ENCODE measurements at regions not wholly inside any gene's neighbourhood (a gene's known extent, or its start where the extent isn't known, plus 50 kb on each side); places are given as distances from the start of the nearest gene placed in this dataset.

GRCh38 chr4:59180161-59180560 lies 2020.0 kb upstream of the ADGRL3 start:
- no peak for TF ChIP-seq REST (IDR thresholded peaks at IDR 0.05; ENCODE audit: low read depth)
- TF ChIP-seq ZBTB7A (IDR thresholded peaks at IDR 0.05; ENCODE audit: low read depth) = no peak
- no peak for TF ChIP-seq TCF12 (IDR thresholded peaks at IDR 0.05; ENCODE audit: low read depth)
- no peak for TF ChIP-seq EP300 (IDR thresholded peaks at IDR 0.05; ENCODE audit: borderline replicate concordance)
- TF ChIP-seq YY1 (IDR thresholded peaks at IDR 0.05; ENCODE audit: low read depth) = no peak
- no peak for TF ChIP-seq NFIC (IDR thresholded peaks at IDR 0.05)
- TF ChIP-seq, protein P1, sequence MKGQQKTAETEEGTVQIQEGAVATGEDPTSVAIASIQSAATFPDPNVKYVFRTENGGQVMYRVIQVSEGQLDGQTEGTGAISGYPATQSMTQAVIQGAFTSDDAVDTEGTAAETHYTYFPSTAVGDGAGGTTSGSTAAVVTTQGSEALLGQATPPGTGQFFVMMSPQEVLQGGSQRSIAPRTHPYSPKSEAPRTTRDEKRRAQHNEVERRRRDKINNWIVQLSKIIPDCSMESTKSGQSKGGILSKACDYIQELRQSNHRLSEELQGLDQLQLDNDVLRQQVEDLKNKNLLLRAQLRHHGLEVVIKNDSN (IDR thresholded peaks at IDR 0.05) = no peak
- TF ChIP-seq TEAD4 (IDR thresholded peaks at IDR 0.05) = no peak
- TF ChIP-seq, protein P2, sequence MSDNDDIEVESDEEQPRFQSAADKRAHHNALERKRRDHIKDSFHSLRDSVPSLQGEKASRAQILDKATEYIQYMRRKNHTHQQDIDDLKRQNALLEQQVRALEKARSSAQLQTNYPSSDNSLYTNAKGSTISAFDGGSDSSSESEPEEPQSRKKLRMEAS (IDR thresholded peaks at IDR 0.05) = no peak
- no peak for TF ChIP-seq TAF1 (IDR thresholded peaks at IDR 0.05; ENCODE audit: low read depth)

GRCh38 chr4:59180969-59181368 lies 2019.2 kb upstream of the ADGRL3 start:
- TF ChIP-seq, protein P2 (IDR thresholded peaks at IDR 0.05) = no peak
- TF ChIP-seq EP300 (IDR thresholded peaks at IDR 0.05; ENCODE audit: borderline replicate concordance) = no peak
- no peak for TF ChIP-seq TEAD4 (IDR thresholded peaks at IDR 0.05)
- no peak for TF ChIP-seq YY1 (IDR thresholded peaks at IDR 0.05; ENCODE audit: low read depth)
- TF ChIP-seq REST (IDR thresholded peaks at IDR 0.05; ENCODE audit: low read depth) = no peak
- no peak for TF ChIP-seq ZBTB7A (IDR thresholded peaks at IDR 0.05; ENCODE audit: low read depth)
- TF ChIP-seq NFIC (IDR thresholded peaks at IDR 0.05) = no peak
- no peak for TF ChIP-seq CEBPB (IDR thresholded peaks at IDR 0.05)
- TF ChIP-seq CREB1 (IDR thresholded peaks at IDR 0.05; ENCODE audit: low read depth) = no peak
- no peak for TF ChIP-seq EGR1 (IDR thresholded peaks at IDR 0.05)
- TF ChIP-seq, protein P1 (IDR thresholded peaks at IDR 0.05) = no peak
- no peak for TF ChIP-seq TCF12 (IDR thresholded peaks at IDR 0.05; ENCODE audit: low read depth)
- TF ChIP-seq TAF1 (IDR thresholded peaks at IDR 0.05; ENCODE audit: low read depth) = no peak
- TF ChIP-seq FOXM1 (IDR thresholded peaks at IDR 0.05; ENCODE audit: borderline replicate concordance, low read depth) = no peak
- no peak for TF ChIP-seq RAD21 (IDR thresholded peaks at IDR 0.05; ENCODE audit: low read depth)

- no peak for TF ChIP-seq RAD21 (IDR thresholded peaks at IDR 0.05; ENCODE audit: low read depth)
- TF ChIP-seq YY1 (IDR thresholded peaks at IDR 0.05; ENCODE audit: low read depth) = no peak
- TF ChIP-seq CEBPB (IDR thresholded peaks at IDR 0.05) = no peak
Observed at GRCh38 chr4:59195839-59196238, 2004.3 kb upstream of the ADGRL3 start.

- TF ChIP-seq REST (IDR thresholded peaks at IDR 0.05; ENCODE audit: low read depth) = no peak
- no peak for TF ChIP-seq ZBTB7A (IDR thresholded peaks at IDR 0.05; ENCODE audit: low read depth)
- TF ChIP-seq CREB1 (IDR thresholded peaks at IDR 0.05; ENCODE audit: low read depth) = no peak
- TF ChIP-seq TEAD4 (IDR thresholded peaks at IDR 0.05) = no peak
- no peak for TF ChIP-seq NFIC (IDR thresholded peaks at IDR 0.05)
- TF ChIP-seq EGR1 (IDR thresholded peaks at IDR 0.05) = no peak
- no peak for TF ChIP-seq YY1 (IDR thresholded peaks at IDR 0.05; ENCODE audit: low read depth)
- TF ChIP-seq FOXM1 (IDR thresholded peaks at IDR 0.05; ENCODE audit: borderline replicate concordance, low read depth) = no peak
- no peak for TF ChIP-seq TAF1 (IDR thresholded peaks at IDR 0.05; ENCODE audit: low read depth)
- TF ChIP-seq EP300 (IDR thresholded peaks at IDR 0.05; ENCODE audit: borderline replicate concordance) = no peak
Observed at GRCh38 chr4:59200992-59201391, 1999.1 kb upstream of the ADGRL3 start.

All from Ishikawa (cell line).